HTR-8/SVneo (cell line): ENCODE measurements at regions not wholly inside any gene's neighbourhood (a gene's known extent, or its start where the extent isn't known, plus 50 kb on each side); places are given as distances from the start of the nearest gene placed in this dataset.
A peak's percentile ranks its signal among the peaks of the same experiment; 100 is the strongest.
"Not testable (repeated sequence)": the region's sequence is repeated elsewhere in the genome, so short reads cannot be mapped to it uniquely, and the experiment has no call there.

Experiments used
- DNase-seq: peaks from one replicate; pipeline ENCODE4 v3.0.0; 2011; ENCODE audit warnings: low spot score, mixed read lengths; ENCODE audit not compliant: insufficient read length
- FAIRE-seq: peaks from 2 replicates; lab custom pipeline; 2011; peaks lifted over from hg19 to GRCh38; lab: Jason Lieb, UNC

DNA sequence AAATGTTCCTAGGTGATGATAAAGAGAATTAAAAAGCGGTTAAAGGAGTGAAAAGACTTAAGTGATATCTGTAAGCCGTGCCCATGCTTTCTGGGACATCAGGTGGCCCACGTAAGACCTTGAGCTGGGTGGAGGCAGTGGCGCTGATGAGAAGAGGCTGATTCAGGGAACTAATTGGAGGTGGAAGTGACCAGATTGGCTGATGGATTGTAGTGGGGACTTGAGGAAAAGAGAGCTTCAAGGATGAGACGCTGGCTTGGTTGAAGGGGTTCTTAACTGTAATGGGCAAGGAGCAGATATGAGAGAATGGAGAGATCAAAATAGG lies 69.1 kb upstream of the EP300 start:
- FAIRE-seq = no peak

DNA sequence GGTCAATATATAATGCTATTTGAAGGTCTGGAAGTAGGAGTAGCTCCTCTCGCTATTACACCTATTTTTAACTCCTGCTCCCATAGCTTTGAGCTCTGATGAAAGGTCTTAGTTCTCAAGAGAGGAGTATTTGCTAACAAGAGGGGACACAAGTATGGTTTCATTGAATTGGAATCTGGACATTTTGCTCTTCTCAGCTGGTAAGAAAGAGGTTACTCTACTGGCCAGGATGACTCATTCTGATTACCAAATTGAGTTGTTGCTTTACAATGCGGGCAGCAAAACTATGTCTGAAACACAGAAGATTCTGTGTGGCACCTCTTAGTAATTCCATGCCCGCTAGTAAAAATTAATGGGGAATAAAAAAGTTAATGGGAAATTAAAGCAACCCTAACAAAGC lies 63.6 kb upstream of the EP300 start:
- DNase-seq = peak; percentile 62
- no peak for FAIRE-seq

More for the DNA sequence above, 69.1 kb upstream of the EP300 start:
- no peak for DNase-seq

DNA sequence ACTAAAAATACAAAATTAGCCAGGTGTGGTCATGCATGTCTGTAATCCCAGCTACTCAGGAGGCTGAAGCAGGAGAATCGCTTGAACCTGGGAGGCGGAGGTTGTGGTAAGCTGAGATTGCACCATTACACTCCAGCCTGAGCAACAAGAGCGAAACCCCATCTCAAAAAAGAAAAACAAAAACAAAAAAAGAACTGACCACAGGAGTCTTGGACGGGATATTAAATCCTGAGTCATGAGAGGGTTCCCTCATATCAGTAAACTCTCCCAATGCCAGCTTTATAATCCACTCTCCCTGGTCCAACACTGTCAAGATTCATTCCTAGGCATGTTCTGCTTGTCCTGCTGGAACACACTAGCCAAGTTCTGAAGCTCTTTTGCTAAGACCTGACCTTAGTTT lies 61.5 kb upstream of the EP300 start:
- DNase-seq (no peak), FAIRE-seq (no peak)

DNA sequence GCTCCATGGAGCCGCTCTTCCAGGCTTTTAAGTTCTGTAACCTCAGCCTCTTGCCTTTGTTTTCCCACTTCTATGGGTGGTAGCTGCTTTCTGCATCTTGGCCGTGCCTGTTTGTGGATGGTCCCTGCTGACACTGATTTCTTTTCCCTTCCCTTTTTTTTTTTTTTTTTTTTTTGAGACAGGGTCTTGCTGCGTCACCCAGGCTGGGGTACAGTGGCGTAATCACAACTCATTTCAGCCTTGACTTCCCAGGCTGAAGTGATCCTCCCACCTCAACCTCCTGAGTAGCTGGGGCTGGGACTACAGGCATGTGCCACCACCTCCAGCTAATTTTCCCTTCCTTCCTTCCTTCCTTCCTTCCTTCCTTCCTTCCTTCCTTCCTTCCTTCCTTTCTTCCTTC lies 57.7 kb upstream of the EP300 start:
- DNase-seq (no peak), FAIRE-seq (no peak)

DNA sequence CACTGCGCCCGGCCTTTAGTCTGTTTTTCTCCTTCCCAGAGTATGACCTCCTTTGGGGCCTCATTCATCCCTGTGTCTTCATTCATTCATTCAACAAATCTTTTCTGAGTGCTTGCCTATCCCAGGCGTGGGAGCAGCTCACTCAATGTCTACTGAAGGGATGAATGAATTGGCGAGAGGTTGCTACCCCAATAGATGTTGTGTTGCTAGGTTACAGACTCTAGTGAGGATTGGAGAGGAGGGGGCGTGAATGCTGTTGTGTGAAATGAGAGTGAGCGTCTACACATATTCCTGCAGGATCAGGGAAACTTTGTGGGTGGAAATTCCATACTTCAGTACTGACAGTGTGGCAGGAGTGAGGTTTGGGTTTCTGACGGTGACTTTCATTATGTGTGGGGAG lies 55.5 kb upstream of the EP300 start:
- FAIRE-seq = no peak
- DNase-seq = no peak

DNA sequence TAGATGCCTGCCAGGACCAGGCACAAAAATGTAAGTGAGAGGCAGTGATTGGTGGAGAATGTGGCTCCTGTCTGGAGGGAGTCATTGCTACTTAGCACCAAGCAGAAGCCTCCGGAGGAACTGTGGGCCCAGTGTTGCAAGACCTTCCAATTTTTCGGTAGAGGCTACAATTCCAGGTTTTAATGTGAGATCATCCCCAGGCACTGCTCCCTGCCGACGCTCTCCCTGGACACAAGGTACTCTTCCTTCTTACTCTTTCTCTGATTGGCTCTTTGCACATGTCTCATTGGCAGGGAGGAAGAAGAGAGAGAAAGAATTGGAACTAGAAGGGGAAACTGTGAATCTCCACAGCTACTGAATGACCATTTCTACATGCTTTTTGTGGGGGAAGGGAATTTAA lies 53.7 kb upstream of the EP300 start:
- DNase-seq (no peak), FAIRE-seq (no peak)

DNA sequence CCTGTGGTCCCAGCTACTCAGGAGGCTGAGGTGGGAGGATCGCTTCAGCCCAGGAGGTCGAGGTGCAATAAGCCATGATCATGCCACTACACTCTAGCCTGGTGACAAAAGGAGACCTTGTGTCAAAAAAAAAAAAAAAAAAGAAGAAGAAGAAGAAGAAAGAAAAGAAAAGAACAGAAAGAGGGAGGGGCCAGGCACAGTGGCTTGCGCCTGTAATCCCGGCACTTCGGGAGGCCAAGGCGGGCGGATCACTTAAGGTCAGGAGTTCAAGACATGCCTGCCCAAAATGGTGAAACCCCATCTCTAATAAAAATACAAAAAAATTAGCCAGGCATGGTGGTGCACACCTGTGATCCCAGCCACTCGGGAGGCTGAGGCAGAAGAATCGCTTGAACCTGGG lies 52.8 kb upstream of the EP300 start:
- not testable (repeated sequence) for DNase-seq, FAIRE-seq

DNA sequence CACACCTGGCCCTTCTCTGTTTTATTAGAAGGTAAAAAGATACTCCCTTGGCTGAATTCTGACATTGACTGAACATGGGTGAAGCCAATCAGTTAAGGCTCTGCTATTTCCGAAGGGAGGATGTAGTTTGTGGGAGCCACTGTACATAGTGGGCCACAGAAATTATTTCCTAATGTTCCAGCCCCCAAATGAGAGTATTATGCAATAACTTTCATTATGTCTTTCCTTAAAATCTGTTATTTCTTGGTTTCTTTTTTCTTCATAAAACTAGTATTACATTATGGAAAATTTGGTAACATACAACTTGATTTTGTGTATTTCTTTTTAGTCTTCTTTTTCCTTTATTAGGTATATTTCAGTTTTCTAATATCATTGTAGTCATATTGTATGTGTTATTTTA lies 51.9 kb upstream of the EP300 start:
- DNase-seq (no peak), FAIRE-seq (no peak)

DNA sequence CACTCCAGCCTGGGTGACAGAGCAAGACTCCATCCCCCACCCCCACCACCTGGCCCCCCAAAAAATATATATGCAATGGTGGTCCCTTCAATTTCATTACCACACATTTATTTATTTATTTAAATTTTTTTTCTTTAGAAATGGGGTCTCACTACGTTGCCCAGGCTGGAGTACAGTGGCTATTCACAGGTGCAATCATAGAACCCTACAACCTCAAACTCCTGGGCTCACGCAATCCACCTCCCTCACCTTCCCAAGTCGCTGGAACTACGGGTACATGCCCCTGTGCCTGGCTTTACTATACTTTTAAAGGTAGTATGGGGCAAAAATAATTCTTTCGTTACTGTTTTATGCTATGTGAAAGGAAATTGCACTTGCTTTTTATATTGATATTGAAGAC lies 50.9 kb upstream of the EP300 start:
- no peak for DNase-seq
- no peak for FAIRE-seq
